ENCODE measurements at regions not wholly inside any gene's neighbourhood (a gene's known extent, or its start where the extent isn't known, plus 50 kb on each side); places are given as distances from the start of the nearest gene placed in this dataset.

DNA sequence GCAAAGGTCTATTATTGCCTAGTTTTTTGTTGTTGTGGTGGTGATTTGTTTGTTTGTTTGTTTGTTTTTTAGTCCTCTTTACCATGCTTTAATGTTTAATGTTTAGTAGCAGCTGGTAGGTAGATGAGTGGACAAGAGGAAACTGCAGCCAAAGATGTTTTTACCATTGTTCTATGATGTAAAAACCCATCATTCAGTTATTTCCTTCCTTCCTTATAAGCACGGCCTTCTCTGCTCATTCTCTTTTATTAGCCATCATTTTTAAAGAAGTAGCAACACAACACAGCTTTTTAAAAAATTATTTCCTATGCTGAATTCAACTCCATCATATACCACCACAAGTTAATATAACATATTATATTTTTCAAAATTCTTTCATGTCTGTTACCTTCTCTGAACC is 58.5 kb upstream of the BOC start:
- no peaks in the 10 kb centered on the region for H4K20me1 ChIP-seq (ENCODE audit: control insufficient read depth, extremely low read depth, insufficient read depth, low read length)
- no peak for DNase-seq (ENCODE audit: low read depth, low spot score)
- H3K36me3 ChIP-seq (ENCODE audit: control insufficient read depth in 2 of 2, extremely low read depth in 1 of 2, insufficient read depth in 2 of 2, low read length in 2 of 2) = no peaks in the 10 kb centered on the region
- H2AFZ ChIP-seq (ENCODE audit: control insufficient read depth, low read length) = no peak overlapping the region
- no peaks in the 10 kb centered on the region for H3K9me1 ChIP-seq (ENCODE audit: control insufficient read depth, extremely low read depth, insufficient read depth, low read length)
- TF ChIP-seq EZH2 (IDR thresholded peaks at IDR 0.05; ENCODE audit: low read length) = no peak
- H3K9ac ChIP-seq (ENCODE audit: control insufficient read depth, extremely low read depth, insufficient read depth, low read length) = no peak overlapping the region
- peaks cover 12% of the 10 kb centered on the region for H3K4me1 ChIP-seq (ENCODE audit: control insufficient read depth, extremely low read depth, insufficient read depth, low read length)
- no peaks in the 10 kb centered on the region for H3K79me2 ChIP-seq (ENCODE audit: control insufficient read depth, insufficient read depth, low read length)
- no peaks in the 10 kb centered on the region for H3K9me3 ChIP-seq (ENCODE audit: control insufficient read depth, low read depth, low read length)
- no peak overlapping the region for H3K4me2 ChIP-seq (ENCODE audit: control insufficient read depth, extremely low read depth, insufficient read depth, low read depth, low read length)
- dilution Hi-C loops (cut with MboI; ENCODE audit: extremely low pct_ligation_motif_present, low sequenced_read_pairs) = no loop called here
- FAIRE-seq = no peak
- no peaks in the 10 kb centered on the region for H3K27me3 ChIP-seq (ENCODE audit: control insufficient read depth, extremely low read depth, insufficient read depth, low read length)
- no peak overlapping the region for H3K27ac ChIP-seq (ENCODE audit: control insufficient read depth, insufficient read depth, low read length)
- H3K4me3 ChIP-seq (ENCODE audit: control insufficient read depth in 2 of 3, extremely low read depth in 1 of 3, insufficient read depth in 2 of 3, low read depth in 1 of 3, low read length in 3 of 3) = no peak overlapping the region

DNA sequence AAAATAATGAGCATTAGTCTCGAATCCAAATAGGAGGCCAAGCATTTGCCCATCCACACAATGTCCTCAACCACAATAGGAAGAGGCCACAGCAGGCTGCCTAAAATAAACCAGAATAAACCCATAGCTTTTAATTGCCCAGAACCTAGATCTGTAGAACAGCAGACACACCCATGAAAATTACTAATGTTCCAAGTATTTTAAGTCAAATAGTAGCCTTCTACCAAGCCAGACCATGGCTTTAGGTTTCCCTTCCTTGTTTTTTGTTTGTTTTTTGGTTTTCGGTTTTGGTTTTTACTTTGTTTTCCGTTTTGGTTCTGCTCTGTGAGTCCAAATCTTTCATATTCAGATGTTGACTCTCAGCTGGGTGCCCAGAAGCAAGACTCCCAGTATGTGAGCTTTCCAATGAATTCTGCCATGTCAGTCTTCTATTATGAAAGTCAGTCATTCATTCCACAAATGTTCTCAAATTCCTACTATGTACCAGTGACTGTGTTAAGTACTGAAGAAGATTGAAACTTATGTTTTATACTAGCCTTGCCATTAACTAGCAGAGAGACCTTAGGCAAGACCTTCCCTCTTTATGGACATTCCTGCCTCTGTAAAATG is 57.8 kb upstream of the BOC start:
- FAIRE-seq (no peak), DNase-seq (ENCODE audit: low read depth, low spot score) (no peak)
- H3K4me1 ChIP-seq (ENCODE audit: control insufficient read depth, extremely low read depth, insufficient read depth, low read length) = peaks cover 4% of the 10 kb centered on the region
- H3K9ac ChIP-seq (ENCODE audit: control insufficient read depth, extremely low read depth, insufficient read depth, low read length) = no peak overlapping the region
- no peaks in the 10 kb centered on the region for H3K36me3 ChIP-seq (ENCODE audit: control insufficient read depth in 2 of 2, extremely low read depth in 1 of 2, insufficient read depth in 2 of 2, low read length in 2 of 2)
- no peak overlapping the region for H3K27ac ChIP-seq (ENCODE audit: control insufficient read depth, insufficient read depth, low read length)
- dilution Hi-C loops (cut with MboI; ENCODE audit: extremely low pct_ligation_motif_present, low sequenced_read_pairs) = no loop called here
- H3K9me3 ChIP-seq (ENCODE audit: control insufficient read depth, low read depth, low read length) = no peaks in the 10 kb centered on the region
- H2AFZ ChIP-seq (ENCODE audit: control insufficient read depth, low read length) = peak overlapping the region; percentile 52
- no peaks in the 10 kb centered on the region for H3K9me1 ChIP-seq (ENCODE audit: control insufficient read depth, extremely low read depth, insufficient read depth, low read length)
- no peak overlapping the region for H3K4me3 ChIP-seq (ENCODE audit: control insufficient read depth in 2 of 3, extremely low read depth in 1 of 3, insufficient read depth in 2 of 3, low read depth in 1 of 3, low read length in 3 of 3)
- no peaks in the 10 kb centered on the region for H3K27me3 ChIP-seq (ENCODE audit: control insufficient read depth, extremely low read depth, insufficient read depth, low read length)
- no peaks in the 10 kb centered on the region for H4K20me1 ChIP-seq (ENCODE audit: control insufficient read depth, extremely low read depth, insufficient read depth, low read length)
- TF ChIP-seq EZH2 (IDR thresholded peaks at IDR 0.05; ENCODE audit: low read length) (no peak), CTCF (optimal IDR thresholded peaks at IDR 0.05 in 1 of 3, IDR thresholded peaks at IDR 0.05 in 1 of 3, conservative IDR thresholded peaks at IDR 0.05 in 1 of 3; ENCODE audit: extremely low read depth in 1 of 3, insufficient read depth in 2 of 3, low read length in 3 of 3) (no peak)
- H3K79me2 ChIP-seq (ENCODE audit: control insufficient read depth, insufficient read depth, low read length) = no peaks in the 10 kb centered on the region
- no peak overlapping the region for H3K4me2 ChIP-seq (ENCODE audit: control insufficient read depth, extremely low read depth, insufficient read depth, low read depth, low read length)

DNA sequence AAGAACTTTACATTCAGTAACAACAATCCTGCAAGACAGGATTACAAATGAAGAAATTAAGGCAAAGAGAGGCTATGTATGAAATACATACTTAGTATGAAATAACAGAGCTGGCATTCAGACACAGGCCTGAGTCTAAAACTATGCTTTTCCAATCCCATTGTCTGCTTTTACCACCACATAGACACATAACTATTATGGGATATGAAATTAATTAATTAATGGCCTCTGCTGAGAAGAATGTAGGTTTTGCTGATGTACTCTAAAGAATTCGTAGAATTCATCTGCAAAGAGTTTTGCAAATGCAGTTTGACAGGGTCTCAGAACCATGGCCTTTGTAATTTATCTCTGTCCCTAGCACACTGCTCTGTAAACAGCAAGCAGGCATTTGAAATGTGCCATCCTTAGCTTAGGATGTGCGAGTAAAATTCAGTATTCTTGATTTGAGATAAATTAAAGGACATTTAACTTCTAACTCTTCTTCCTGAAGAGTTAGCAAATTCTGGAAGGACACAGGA is 54.5 kb upstream of the BOC start:
- no peak for TF ChIP-seq EZH2 (IDR thresholded peaks at IDR 0.05; ENCODE audit: low read length)
- no peak for TF ChIP-seq CTCF (optimal IDR thresholded peaks at IDR 0.05 in 1 of 3, IDR thresholded peaks at IDR 0.05 in 1 of 3, conservative IDR thresholded peaks at IDR 0.05 in 1 of 3; ENCODE audit: extremely low read depth in 1 of 3, insufficient read depth in 2 of 3, low read length in 3 of 3)
- dilution Hi-C loops (cut with MboI; ENCODE audit: extremely low pct_ligation_motif_present, low sequenced_read_pairs) = no loop called here
- no peak overlapping the region for H3K27ac ChIP-seq (ENCODE audit: control insufficient read depth, insufficient read depth, low read length)
- peaks cover 3% of the 10 kb centered on the region for H3K4me1 ChIP-seq (ENCODE audit: control insufficient read depth, extremely low read depth, insufficient read depth, low read length)
- H3K4me2 ChIP-seq (ENCODE audit: control insufficient read depth, extremely low read depth, insufficient read depth, low read depth, low read length) = no peak overlapping the region
- H3K27me3 ChIP-seq (ENCODE audit: control insufficient read depth, extremely low read depth, insufficient read depth, low read length) = no peaks in the 10 kb centered on the region
- H4K20me1 ChIP-seq (ENCODE audit: control insufficient read depth, extremely low read depth, insufficient read depth, low read length) = no peaks in the 10 kb centered on the region
- no peak overlapping the region for H3K9ac ChIP-seq (ENCODE audit: control insufficient read depth, extremely low read depth, insufficient read depth, low read length)
- H3K9me1 ChIP-seq (ENCODE audit: control insufficient read depth, extremely low read depth, insufficient read depth, low read length) = no peaks in the 10 kb centered on the region
- no peak for DNase-seq (ENCODE audit: low read depth, low spot score)
- no peaks in the 10 kb centered on the region for H3K36me3 ChIP-seq (ENCODE audit: control insufficient read depth in 2 of 2, extremely low read depth in 1 of 2, insufficient read depth in 2 of 2, low read length in 2 of 2)
- H3K4me3 ChIP-seq (ENCODE audit: control insufficient read depth in 2 of 3, extremely low read depth in 1 of 3, insufficient read depth in 2 of 3, low read depth in 1 of 3, low read length in 3 of 3) = no peak overlapping the region
- H2AFZ ChIP-seq (ENCODE audit: control insufficient read depth, low read length) = no peak overlapping the region
- FAIRE-seq = no peak
- no peaks in the 10 kb centered on the region for H3K79me2 ChIP-seq (ENCODE audit: control insufficient read depth, insufficient read depth, low read length)
- no peaks in the 10 kb centered on the region for H3K9me3 ChIP-seq (ENCODE audit: control insufficient read depth, low read depth, low read length)
